Brain pericyte (primary cell): ENCODE measurements at regions not wholly inside any gene's neighbourhood (a gene's known extent, or its start where the extent isn't known, plus 50 kb on each side); places are given as distances from the start of the nearest gene placed in this dataset.

ENCODE experiments used
- DNase-seq: peaks from one replicate; pipeline ENCODE4 v3.0.0-alpha.2; 2012; ENCODE audit warnings: low read depth, low spot score

DNA sequence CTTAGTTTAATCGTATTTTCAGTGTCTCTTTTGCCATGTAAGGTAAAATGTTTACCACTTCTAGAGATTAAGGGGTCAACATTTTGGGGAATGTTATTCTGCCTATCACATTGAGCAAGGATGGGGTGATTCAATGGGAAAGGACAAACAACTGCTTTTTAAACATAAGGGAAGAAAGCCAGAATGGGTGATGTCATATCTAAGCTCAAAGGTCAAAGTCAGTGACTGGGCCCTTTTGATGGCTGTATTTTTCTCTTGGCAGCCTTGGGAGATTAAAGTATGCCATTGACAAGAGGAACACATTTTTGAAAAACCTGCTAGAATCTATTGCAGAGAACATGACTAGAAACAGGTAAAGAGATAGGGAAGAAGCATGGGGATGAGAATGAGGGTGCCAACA, 477.3 kb upstream of the IRAK1BP1 start:
- DNase-seq, result no peak

DNA sequence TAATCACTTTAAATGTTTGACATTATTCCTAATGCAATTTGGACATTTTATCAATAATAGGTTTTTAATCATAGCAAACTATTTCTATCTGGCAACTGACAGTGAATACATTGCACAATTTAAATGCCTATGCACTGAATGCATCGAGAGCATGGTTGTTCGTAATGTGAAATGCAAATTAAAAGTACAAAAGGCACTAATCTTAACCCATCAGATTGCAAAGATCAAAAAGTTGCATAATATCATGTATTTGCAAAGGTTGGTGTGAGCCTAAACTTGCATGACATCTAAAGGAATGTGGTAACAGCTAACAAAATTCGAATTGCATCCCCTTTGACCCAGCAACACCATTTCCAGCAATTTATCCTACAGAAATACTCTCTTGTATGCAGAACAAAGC, 469.9 kb upstream of the IRAK1BP1 start:
- no peak for DNase-seq

DNA sequence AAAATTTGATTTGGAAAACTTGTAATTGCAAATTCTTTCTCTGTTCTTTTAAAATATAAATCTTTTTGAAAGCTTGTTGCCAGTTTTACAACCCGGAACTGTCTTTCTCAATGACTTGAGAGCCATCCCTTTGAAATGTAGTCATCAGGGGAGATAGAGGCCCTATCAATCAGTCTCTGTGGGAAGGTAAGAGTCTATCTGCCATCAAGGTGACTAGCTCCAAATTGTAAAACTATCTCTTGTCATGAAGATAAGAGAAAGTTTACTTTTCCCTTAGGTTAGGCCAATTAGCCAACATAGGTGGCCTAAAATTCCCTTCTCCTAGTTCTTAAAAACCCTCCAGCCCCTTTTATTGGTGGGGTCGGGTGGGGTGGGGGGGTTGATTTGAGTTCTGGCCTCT, 469.1 kb upstream of the IRAK1BP1 start:
- no peak for DNase-seq

DNA sequence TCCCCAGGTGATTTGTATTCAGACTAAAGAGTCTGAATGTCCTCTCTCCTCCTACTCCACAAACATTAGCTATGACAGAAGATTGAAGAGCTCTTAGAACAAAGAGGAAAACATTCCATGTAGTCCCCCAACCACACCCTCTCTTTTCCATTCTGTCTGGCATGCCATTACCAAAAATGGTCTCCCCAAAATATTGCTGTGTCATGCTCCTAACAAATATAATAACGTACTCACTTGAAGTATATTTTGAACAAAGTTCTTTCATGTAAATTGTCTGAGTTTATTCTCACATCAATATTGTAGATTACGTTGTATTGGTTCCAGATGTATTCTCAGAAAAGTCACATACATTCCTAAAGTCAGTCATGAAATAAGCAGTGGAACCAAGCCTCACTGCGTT, 467.3 kb upstream of the IRAK1BP1 start:
- no peak for DNase-seq

DNA sequence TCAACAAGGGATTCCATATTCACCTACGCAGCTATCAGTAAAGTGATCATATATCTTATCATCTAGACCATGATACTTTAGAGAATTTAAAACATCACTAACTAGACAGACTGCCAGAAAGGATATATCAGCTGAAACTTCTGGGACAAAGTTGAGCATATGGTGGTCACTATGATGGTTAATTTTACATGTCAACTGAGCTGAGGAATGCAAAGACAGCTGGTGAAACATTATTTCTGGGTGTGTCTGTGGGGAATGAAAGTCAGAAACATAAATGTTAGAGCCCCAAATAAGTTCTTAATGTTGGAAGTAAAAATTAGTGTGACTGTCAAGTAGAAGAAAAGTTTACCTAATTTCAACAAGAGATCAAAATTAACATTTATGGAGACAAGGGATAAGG, 440.0 kb upstream of the IRAK1BP1 start:
- no peak for DNase-seq

DNA sequence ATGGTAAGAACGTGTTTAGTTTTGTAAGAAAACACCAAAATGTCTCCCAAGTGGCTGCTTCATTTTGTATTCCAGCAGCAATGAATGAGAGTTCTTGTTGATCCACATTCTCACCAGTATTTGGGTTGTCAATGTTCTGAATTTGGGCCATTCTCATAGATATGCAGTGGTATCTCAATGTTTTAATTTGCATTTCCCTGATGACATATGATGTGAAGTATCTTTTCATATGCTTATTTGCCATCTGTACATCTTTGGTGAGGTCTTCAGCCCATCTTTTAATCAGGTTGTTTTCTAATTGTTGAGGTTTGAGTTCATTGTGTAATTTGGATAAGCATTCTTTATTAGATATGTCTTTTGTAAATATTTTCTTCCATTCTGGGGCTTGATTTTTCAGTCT, 436.8 kb upstream of the IRAK1BP1 start:
- no peak for DNase-seq

DNA sequence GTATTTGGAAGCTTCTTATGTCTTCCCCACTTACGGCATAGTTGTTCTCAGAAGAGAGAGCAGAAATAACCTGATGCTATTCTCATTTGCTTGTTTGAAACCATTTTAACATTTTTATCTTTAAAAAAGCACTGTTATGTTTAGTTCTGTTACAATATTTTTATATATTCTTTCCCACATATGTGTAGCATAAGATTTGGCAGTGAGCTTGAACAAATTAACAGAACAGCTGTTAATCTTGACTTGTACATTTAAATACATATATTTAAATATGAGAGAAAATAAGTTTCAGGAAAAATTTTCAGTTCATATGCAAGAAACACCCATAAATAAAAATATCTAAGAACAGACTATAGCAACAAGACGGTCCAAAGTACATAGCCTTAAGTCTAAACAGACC, 431.7 kb upstream of the IRAK1BP1 start:
- no peak for DNase-seq

DNA sequence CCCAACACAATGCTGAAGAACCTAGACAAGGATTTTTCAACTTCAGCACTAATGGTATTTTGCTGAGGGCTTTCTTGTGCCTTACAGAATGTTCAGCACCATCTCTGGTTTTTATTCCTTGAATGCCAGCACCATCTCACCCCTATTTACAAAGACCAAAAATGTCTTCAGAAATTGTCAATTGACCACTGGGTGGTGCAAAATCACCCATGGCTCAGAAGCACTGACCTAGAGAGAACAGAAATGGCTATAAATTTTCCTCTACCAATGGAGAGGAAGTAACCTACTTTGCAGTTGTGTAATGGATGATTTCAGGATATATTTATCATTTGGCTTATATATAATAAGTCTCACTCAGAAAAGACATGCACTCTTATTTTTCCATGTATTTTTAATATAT, 431.0 kb upstream of the IRAK1BP1 start:
- no peak for DNase-seq

DNA sequence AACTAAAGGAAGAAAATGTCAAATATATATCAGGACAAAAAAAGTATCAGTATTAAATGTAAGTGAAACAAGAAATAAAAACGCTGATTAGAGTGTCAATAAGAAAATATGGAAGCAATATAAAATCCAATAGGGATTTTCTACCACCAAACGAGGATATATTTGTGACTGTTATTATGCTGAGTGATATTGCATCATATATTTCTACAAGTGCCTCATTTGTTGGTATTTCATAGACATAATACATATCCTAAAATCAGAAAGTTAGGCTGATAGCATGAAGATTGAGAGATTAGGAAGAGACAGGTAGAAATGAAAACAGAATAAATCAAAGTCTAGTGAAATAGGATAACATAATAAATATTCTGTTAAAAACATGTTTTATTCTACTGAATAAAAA, 429.2 kb upstream of the IRAK1BP1 start:
- DNase-seq, result no peak

DNA sequence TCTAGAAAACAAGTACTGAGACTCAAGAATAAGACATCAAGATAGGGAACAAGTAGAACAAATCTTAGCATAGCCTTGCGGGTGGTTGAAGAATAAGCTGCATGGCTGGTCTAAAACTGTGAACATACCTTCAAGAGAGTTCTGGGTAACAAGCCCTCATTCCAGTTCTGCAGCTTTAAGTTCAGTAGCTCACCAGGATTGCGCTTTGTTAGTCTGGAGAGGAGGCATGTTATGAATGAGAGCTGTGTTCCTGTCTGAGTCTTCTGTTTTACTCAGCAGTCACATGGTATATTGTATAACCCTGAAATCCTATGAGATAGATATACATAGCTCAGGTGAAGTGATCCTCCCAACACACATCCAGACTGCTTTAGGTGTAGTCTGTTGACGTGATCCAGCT, 406.6 kb upstream of the IRAK1BP1 start:
- DNase-seq, result no peak

DNA sequence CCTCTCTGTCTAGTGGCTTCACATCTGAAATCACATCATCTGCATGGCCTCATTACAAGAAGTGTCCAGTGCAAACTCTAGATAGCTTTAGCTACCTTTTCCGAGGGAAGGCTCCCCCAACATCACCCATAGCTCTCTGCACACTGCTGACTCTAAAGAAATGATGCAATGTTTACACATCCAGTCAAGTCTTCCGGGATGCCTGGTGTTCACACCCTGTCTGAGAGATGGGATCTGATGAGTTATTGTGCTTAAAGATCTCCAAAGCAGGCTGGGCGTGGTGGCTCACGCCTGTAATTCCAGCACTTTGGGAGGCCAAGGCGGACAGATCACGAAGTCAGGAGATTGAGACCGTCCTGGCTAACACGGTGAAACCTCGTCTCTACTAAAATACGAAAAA, 404.6 kb upstream of the IRAK1BP1 start:
- no peak for DNase-seq

DNA sequence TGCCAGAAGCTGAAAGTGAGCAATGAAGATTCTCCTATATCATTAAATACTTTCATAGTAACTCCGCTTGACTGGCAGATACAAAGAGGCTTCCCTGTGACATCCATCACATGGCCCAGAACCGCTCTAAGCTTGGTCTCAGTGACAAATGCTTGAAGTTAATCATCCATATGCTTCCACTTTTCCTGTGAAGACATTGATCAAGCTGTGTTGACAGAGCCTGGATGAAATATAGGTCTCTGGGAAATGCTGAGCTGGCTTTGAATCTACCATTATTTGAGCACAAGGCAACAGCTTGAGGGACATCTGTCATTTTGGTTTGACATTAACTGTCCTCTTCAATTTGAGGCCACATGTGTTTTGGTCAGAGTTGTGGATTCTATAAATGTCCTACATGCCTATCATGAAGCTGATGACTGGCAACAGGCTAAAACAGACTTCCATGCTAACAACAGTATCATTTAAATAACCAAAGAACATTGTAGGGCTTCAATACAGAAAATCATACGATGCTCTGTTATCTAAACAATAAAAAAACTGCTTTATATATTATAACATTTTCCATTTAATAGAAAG, 402.2 kb upstream of the IRAK1BP1 start:
- DNase-seq, result no peak

DNA sequence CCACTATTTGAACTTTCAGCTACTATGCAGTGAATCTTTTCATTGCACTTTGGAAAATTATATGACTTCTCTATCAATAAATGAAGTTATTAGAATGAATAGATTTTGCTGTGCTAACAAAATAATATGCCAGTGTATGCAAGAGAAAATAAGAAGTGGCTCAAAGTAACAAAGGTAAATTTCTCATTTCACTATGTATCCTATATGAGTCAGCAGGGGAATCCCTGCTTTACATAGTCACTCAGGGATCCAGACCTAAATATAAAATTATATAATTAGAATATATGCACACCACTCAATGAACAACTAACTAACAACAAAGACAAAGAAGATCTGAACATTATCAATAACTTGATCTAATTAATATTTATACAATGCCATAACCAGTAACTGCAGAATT, 390.8 kb upstream of the IRAK1BP1 start:
- DNase-seq, result no peak

DNA sequence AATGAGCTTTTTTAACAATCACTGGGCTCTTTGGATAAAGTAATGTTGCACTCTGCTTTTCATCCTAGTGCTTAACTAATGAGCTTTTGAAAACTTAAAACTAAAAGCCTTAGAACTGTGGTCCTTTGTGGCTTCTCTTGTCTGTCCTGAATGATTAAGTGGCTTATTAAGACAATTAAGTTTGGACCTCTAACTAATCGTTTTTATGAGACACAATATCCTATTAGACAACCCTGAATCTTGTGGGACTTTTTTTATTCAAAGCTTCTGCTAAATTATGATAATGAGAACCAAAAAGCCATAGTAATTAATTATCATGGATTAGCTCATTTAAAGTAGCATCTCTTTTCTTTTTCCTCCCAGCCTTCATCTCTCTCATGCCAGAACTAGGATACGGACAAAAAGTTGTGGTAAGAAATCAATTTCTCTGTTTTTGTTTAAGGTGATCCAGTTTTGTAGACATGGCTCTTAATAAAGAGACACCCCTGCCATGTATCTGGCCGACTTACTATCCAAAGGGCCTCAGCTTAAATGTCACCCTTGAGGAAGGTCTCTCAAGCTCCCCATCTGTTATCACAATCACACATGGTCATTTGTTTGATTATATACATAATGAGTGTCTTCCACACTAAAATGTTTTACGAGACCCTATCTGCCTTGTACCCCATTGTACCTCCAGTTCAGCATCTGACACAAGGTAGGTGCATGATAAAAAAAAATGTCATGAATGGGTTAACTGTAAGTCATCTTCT, 384.4 kb upstream of the IRAK1BP1 start:
- no peak for DNase-seq

DNA sequence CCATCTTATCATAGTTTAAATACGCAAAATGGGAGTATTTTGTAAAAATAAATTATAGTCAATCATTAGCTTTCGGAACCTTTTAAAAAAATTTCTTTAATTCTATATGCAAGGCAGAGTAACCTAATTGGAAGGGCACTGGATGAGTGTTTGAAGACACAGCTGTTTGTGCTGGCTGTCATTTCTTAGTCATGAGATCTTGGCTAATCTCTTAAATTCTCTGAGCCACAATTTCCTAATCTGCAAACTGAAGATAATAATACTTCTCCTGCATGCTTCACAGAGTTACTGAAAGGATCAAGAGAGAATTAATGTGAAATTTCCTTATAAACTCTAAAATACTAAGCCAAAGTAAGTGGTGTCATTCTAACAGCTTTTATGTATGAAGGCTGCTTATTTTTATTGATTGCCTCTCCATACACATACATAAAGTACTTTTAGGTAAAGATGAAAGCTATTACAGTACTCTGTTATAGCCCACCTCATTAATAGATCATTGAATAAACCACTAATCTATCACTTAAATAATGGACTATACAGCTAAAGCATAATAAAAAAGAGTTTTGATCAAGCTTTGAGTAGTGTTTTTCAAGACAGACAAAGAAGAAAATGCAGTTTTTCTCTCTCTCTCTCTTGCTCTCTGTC, 383.7 kb upstream of the IRAK1BP1 start:
- DNase-seq, result no peak

DNA sequence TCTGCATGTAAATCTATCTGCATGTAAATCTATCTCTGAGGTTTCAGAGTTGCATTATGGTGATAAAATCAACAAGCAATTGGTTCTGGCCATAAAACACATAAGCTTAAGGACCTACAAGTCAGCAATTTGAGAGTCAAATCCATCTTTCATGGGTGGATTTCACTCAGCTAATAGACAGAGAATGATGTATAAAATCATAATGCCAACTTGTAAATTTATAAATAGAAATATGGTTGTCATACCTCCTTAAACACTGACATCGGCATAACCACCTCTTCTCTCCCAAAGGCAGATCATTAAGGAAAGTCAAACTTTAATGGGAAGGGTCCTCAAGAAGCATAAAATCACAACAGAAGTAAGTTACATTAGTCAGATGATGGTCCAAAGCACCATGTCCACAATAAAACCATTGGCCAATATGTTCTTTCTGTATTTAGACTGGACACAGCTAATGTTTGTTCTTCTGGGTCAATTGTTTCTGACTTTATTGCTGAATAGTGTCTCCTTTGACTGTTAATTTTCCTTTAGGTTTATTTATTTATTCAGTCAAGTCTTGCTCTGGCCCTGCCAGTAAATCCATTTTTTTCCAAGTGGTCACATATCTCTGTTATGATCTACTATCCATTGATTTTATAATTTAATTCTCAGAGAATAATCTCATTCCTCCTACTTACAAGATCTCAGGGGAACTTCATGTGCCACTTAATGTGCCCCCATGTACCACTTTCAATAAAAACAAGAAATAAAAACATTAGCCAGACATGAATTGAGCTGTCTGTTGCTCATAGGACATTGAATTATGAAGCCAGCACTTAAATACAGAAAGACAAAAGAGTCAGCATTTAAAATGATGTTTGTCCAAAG, 382.9 kb upstream of the IRAK1BP1 start:
- no peak for DNase-seq

DNA sequence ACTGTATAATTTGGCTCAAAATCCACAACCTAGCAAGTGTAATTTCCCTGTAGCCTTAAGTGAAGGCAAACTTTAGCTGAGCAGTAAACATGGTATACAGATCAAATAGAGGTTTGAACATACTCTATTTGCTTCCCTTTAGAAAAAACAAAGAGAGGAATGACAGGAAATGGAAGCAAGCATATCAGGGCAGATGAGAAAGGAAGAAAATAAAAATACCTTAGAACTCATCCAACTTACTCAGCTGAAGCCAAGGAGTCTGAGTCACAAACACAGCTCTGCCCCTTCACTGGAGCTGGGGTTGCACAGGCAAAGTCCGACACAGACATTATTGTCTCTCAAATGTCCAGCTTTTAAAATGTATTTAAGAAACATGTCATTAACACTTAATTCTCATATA, 379.9 kb upstream of the IRAK1BP1 start:
- DNase-seq, result no peak

DNA sequence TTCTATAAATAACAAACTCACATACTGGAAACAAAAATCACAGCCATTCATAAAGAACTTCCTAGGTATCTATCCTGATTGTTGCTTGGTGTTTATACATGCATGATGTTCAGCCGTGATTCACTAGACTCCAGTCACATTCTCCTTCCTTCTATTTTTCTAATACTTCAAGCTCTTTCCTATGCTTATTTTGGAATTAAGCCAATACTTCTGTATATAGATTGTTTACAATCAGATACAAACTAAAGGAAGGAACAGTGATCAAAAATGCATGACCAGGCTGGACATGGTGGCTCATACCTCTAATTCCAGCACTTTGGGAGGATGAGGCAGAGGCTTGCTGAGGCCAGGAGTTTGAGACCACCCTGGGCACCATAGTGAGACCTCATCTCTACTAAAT, 377.5 kb upstream of the IRAK1BP1 start:
- DNase-seq, result peak; percentile 26

DNA sequence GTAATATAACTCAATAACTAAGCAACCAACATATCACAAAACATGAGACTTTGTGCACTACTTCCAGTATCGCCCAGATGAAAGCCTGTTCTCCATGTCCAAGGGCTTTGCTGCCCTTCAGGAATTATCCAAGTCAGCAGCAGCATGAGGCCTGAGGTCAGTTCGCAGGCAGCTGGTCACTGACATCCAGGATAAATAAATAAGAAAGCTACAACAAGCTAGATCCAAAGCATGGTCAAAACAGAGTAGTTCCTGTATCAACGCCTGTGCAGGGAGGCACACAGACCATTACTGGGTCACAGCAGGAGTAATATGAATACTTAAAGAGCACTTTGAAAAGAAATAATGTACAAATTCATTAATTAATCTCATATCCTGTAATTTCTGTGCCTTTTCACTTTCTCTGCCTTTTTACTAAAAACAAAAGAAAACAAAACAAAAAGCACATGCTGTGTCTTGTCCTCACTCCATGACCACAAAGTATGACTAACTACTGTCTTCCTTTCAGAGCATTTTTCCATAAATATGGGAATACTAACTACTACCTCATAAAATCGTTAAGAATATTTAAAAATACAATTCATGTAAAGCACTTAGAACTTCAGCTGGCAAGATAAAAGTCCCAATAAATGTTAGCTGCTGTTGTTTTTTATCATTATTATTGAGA, 374.9 kb upstream of the IRAK1BP1 start:
- peak; percentile 72 for DNase-seq

DNA sequence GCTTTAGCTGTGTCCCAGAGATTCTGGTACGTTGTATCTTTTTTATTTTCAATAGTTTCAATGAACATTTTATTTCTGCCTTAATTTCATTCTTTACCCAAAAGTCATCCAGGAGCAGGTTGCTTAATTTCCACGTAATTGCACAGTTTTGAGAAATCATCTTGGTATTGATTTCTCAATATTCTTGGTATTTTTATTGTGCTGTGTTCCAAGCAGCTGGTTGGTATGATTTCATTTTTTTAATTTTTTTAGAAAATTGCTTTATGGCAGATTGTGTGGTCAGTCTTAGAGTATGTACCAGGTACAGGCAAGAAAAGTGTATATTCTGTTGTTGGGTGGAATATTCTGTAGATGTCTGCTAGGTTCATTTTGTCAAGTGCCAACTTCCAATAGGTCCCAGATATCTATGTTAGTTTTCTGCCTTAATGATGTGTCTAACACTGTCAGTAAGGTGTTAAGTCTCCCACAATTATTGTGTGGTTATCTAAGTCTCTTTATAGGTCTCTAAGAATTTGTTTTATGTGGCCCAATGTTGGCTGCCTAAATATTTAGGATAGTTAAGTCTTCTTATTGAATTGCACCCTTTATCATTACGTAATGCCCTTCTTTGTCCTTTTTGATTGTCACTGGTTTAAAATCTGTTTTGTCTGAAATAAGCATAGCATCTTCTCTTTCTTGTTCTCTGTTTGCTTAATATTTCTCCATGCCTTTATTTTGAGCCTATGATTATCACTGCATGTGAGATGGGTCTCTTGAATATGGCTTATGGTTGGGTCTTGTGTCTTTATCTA, 366.9 kb upstream of the IRAK1BP1 start:
- DNase-seq, result no peak

DNA sequence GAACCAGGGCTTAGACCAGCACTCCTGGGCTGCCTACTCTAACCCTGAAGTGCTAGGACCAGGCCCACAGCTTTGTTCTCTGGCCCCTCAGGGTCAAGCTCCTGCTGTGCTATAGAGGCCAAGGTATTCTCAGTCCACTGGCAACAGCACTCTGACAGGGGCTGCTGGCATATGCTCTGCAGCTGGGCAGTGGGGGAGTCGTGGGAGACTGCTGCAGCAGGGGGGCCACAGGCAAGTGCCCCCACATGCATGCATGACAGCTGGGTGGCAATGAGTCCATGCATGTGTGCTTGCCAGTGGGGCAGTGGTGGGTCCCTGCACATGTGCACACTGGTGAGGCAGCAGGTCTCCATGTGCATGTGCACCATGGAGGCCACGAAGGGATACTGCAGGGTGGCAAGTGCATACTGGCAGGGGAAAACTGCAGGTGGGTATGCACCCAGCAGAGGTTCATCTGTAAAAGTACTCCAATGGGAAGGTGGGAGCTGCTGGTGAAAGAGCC, 364.9 kb upstream of the IRAK1BP1 start:
- no peak for DNase-seq
